NCI-H2081 treated with DMSO at 0.1 percent for 48 hours (cell line): ENCODE measurements at regions not wholly inside any gene's neighbourhood (a gene's known extent, or its start where the extent isn't known, plus 50 kb on each side); places are given as distances from the start of the nearest gene placed in this dataset.
"Not testable (repeated sequence)": the region's sequence is repeated elsewhere in the genome, so short reads cannot be mapped to it uniquely, and the experiment has no call there.

Experiments
- DNase-seq: peaks from one replicate; lab custom pipeline; 2025; lab: John Stamatoyannopoulos, UW

GRCh38 chr10:33008499-33009243 is 50.6 kb upstream of the ITGB1 start:
- peak; percentile 5 for DNase-seq

- not testable (repeated sequence) for DNase-seq
Observed at GRCh38 chr10:33007731-33008381, 49.8 kb upstream of the ITGB1 start.
